8988T (cell line): ENCODE measurements at regions not wholly inside any gene's neighbourhood (a gene's known extent, or its start where the extent isn't known, plus 50 kb on each side); places are given as distances from the start of the nearest gene placed in this dataset.

Experiments used
- DNase-seq: peaks from one replicate; pipeline ENCODE4 v3.0.0; 2011

GRCh38 chr6:74875193-74875592, 330.7 kb downstream of the COL12A1 start:
- DNase-seq, result no peak

DNA sequence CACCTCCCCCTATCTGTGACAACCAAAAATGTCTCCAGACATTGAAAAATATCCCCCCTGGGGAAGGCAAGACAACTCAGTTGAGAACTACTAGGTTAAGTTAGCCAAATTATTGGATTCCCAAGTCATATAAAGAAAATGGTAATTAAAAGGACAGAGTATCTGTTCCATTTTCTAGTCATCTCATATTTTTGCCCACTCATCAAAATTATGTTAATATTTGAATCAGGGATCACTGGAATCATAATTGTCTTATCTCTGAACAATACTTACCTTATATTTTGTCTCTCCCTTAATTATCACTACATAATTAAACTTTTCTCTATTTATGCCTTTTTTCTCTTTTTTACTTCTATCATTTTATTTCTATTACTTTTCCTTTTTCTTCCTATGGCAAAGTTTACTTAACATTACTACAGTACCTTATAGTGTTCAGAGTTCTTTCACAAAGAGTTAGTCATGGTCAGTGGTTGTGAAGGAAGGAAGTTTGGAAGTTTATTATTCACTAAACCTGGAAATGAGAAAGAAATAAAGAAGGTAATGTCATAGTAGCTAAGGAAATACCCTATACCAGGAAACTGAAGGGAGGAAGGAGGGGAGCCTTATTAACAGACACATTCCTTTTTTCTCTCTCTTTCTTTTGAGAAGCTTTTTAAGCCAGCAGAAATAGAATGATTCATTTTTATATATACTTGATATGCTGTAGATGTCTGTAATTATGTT, 332.9 kb downstream of the COL12A1 start:
- DNase-seq, result no peak

GRCh38 chr6:74871757-74872156, 334.1 kb downstream of the COL12A1 start:
- DNase-seq, result no peak

DNA sequence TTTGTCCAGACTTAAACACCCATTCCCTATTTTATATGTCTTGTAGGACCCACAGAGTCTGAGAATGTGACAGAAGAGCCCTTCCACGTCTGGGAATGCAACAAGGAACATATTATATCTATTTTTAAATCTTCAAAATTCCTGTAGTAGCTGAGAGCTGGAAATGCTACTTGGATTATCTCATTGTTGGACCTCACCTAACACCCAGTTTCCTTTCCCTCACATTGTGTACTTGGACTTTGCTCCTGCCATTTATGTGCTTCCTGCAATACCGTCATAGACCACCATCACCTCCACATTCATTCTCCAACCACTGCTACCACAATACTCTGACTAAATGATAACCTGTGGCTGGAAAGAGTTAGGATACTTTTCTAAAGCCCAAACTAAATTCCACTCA, 335.4 kb downstream of the COL12A1 start:
- no peak for DNase-seq

DNA sequence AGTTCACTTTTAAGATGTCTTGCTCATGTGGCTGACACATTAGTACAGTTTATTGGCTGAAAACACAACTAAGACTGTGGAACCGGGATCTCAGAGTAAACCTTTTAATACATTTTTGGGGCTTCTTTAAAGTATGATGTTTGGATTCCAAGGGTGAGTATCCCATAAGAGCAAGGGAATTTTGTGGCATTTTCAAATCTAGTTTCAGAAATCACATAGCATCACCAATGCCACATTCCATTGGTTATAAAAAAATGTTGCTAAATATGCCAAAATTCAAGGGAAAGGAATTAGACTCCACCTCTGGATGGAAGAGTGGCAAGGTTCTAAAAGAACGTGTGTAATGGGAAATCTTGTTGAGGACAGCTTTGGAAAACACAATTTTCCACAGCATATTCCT, 338.6 kb downstream of the COL12A1 start:
- DNase-seq, result no peak

DNA sequence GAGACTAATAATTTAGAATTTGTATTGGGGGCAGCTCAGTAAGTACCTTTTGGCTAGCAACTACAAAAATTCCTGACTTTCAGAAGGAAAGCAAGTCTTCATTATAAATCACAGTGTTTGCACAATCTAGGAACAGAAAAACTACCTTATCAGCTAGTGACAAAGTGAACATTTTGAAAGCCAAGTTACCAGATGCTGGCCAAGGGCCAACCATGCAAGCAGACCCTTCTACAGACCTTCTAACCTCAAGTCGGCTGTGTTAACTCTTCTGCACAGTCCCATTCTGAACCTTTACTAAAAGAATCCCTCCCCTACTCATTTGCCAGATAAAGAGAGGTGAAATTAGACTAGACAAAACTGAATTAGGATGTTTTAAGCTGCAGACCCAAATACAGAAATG, 341.9 kb downstream of the COL12A1 start:
- no peak for DNase-seq

GRCh38 chr6:74860456-74860855, 345.4 kb downstream of the COL12A1 start:
- DNase-seq, result no peak

DNA sequence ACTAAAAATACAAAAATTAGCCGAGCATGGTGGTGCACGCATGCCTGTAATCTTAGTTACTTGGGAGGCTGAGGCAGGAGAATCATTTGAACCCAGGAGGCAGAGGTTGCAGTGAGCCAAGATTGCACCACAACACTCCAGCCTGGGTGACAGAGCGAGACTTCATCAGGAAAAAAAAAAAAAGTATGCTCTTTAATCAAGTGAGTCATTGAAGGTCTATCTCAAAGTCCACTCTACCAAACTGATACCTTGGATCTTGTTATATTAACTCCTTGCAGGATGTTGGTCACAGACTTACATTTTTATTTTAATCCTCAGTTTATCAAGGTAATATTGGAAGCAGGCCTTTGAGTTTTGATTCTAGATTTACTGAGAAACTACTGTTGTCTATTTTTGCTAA, 348.7 kb downstream of the COL12A1 start:
- DNase-seq, result no peak

DNA sequence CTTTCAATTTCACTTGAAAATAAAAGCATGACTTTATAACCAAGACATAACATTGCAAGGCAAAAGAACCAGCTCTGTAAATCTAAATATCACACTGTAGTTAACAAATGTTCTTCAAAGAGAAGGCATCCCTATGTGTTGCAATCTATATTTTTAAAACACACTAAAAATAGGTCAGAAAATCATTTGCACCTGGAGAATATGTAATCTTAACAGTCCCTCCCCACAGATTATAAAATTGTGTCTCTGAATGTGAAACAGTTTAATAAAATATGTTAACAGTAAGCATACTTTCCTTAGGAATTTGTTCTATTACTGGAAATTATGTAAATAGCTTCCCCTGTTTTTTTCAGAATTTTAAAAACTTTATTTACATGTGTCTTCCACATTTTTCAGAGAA, 351.9 kb downstream of the COL12A1 start:
- DNase-seq, result no peak

DNA sequence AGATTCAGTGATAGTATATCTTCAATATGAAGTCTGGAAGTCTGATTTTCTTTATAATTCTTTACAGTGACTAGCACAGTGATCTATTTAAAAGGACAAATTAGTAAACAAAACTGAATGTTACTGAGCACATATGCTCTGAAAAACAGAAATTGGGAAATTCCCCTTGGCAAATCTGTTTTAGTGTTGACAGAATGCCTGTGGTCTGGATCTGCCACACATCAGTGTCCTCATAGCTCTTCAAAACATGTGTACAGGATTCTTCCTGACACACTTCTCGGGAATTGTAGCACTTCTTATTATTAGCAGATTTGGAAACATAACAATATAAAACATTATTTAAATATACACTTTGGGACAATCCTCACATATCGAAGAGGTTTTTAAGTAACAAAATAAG, 354.3 kb downstream of the COL12A1 start:
- no peak for DNase-seq

DNA sequence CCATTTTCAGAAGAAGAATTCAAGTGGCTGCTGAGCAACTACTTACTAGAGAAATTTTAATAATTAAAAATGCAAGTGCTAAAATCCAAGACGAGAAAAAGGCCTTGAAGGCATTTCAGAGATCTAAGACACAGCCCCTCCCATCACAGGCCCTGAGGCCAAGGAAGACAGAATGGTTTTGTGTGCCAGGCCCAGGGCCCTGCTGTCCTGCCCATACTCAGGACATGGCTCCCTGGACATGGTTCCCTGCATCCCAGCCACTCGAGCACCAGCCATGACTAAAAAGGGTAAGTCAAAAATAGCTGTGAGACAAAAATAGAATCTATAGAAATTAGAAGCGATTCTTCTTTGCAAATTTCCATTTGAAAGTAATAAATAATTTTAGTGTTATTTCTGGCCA, 364.9 kb downstream of the COL12A1 start:
- no peak for DNase-seq

DNA sequence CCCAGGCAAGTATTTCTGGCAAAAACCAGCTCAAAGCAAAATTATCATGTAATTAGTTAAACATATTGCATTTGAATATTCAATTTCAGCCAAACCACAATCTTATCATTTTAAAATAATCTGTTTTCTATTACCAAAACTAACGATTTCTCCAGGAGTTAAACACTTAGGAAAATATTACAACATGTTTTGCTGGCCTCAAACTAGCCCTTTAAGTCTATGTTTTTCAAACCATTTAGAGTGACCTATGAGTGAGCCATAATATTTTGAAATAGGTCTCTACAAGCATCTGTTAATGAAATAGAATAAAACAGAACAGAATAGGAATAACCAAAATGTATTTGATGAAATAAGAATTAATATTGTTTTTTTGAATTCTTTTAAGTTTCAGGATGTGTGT, 370.9 kb downstream of the COL12A1 start:
- DNase-seq, result no peak

DNA sequence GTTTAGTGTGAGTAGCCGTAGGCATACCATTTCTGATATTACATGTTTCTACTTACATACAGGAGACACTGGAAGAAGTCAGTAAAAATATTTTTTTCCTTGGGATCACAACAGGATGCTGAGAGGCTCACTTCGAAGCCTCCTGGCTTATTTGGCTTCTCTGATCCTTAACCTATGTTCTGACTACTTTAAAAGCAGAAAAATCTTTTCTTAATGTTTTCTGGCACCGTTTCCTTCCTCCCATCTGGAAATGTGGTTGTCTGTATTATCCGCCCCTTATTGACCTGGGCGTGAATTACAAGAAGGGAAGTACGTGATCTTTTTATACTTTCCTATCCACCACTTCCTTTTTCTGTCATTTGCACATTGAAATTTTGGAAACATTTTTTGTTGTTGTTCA, 379.6 kb downstream of the COL12A1 start:
- DNase-seq, result no peak

- DNase-seq, result no peak
Observed at GRCh38 chr6:74814440-74814839, 391.4 kb downstream of the COL12A1 start.

DNA sequence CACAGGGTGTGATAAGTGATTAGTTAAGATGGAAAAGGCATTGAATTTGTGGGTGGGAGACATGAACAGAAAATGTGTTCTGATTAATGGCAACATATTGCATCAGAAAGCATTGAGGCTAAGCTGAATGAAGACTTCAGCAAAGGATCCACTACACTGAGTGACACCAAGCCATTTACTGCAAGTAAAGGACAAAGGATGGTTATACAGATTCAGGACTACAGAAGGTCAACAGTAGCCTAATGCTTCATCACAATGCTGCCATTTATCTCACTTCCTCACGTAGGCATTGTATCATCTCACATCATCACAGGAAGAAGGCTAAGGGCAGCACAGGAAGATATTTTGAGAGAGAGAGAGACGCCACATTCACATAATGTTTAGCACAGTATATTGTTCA, 398.2 kb downstream of the COL12A1 start:
- DNase-seq, result no peak

- DNase-seq, result no peak
Observed at GRCh38 chr6:74805916-74806696, 399.7 kb downstream of the COL12A1 start.

- DNase-seq, result no peak
Observed at GRCh38 chr6:74798302-74798701, 407.6 kb downstream of the COL12A1 start.

DNA sequence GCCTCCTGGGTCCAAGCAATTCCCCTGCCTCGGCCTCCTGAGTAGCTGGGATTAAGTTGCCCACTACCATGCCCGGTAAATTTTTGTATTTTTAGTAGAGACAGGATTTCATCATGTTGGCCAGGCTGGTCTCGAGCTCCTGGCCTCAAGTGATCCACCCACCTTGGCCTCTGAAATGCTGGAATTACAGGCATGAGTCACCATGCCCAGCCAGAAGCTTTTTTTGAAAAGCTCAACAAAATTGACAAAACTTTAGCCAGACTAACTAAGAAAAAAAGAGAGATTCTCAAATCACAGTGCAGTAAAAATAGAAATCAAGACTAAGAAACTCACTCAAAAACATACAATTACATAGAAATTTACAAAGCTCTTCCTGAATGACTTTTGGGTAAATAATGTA, 420.6 kb downstream of the COL12A1 start:
- DNase-seq, result no peak

DNA sequence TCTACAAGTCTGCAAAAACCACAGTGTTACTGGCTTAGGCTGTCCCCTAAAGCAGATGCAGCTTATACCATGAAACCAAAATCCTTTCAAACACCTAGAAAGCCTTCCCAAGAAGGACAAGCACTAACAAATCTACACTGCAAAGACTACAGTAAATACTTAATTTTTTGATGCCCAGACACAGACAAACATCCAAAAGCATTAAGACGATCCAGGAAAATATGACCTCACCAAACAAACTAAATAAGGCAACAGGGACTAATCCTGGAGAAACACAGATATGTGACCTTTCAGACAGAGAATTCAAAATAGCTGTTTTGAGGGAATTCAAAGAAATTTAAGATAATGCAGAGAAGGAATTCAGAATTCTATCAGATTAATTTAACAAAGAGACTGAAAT, 423.5 kb downstream of the COL12A1 start:
- no peak for DNase-seq

DNA sequence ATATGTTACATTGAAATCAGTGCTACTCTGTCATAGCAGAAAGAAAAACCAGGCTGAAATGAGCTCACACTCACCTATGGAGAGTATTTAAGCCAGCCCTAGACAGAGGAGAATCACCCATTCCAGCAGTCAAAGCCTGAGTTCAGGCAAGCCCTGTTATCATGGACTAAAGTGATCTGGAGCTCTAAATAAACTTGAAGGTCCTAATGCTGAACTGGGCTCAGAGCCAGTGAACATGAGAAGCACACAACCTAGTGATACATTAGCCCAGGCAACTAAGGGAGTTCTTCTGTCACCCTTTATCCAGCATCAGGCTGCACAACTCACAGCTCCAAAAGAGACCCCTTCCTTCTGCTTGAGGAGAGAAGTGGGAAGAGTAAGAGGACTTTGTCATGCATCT, 425.0 kb downstream of the COL12A1 start:
- no peak for DNase-seq

DNA sequence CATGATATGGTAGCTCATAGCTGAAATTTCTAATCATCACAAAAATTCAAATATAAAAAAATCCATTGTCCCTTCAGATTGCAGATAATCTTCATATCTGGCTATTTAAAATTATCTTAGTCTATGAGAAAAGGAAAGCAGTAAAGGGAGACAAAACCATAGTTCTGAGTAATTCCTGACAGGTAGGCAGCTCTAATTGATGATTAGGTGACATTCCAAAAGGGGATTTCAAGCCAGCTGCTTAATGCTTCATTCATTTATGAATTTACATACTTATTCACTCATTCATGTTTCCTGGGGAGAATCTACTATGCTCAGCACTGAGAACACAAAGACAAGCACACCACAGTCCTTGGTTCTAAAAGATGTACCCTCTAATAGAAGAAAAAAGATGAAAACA, 437.1 kb downstream of the COL12A1 start:
- no peak for DNase-seq

- DNase-seq, result no peak
Observed at GRCh38 chr6:74768120-74768519, 437.7 kb downstream of the COL12A1 start.

GRCh38 chr6:74765486-74765885, 440.4 kb downstream of the COL12A1 start:
- no peak for DNase-seq

GRCh38 chr6:74764486-74764885, 441.4 kb downstream of the COL12A1 start:
- DNase-seq, result no peak

DNA sequence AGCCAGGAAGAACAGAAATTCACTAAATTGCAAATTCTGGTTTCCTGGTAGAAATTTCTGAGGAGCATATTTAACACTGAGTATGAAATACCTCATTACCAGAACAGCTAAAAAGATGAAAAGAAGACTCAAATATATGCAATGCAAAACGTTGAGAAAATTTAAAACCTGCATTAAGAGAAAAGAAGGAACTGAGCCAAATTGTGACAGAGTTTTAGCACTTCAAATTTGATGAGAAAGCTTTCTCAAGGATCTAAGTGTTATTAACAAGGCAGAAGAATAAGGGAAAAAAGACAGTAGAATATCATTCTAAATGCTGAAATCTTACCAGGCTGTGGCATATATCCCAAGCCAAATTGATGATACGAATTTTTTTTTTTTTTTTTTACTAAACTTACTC, 443.0 kb downstream of the COL12A1 start:
- no peak for DNase-seq
